ENCODE measurements at regions not wholly inside any gene's neighbourhood (a gene's known extent, or its start where the extent isn't known, plus 50 kb on each side); places are given as distances from the start of the nearest gene placed in this dataset.
"Not testable (repeated sequence)": the region's sequence is repeated elsewhere in the genome, so short reads cannot be mapped to it uniquely, and the experiment has no call there.

GRCh38 chr14:98928418-98928817 is 343.6 kb downstream of the BCL11B start:
- TF ChIP-seq, protein P1, sequence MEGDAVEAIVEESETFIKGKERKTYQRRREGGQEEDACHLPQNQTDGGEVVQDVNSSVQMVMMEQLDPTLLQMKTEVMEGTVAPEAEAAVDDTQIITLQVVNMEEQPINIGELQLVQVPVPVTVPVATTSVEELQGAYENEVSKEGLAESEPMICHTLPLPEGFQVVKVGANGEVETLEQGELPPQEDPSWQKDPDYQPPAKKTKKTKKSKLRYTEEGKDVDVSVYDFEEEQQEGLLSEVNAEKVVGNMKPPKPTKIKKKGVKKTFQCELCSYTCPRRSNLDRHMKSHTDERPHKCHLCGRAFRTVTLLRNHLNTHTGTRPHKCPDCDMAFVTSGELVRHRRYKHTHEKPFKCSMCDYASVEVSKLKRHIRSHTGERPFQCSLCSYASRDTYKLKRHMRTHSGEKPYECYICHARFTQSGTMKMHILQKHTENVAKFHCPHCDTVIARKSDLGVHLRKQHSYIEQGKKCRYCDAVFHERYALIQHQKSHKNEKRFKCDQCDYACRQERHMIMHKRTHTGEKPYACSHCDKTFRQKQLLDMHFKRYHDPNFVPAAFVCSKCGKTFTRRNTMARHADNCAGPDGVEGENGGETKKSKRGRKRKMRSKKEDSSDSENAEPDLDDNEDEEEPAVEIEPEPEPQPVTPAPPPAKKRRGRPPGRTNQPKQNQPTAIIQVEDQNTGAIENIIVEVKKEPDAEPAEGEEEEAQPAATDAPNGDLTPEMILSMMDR (IDR thresholded peaks at IDR 0.05; ENCODE audit: insufficient read depth, low read length, missing control alignments), result no peak
- POLR2A ChIA-PET, result no interaction called here
- CTCF ChIA-PET, result no interaction called here
- no peak for DNase-seq (ENCODE audit: low read depth, low spot score)
- no peak overlapping the region for H3K4me3 ChIP-seq (ENCODE audit: low read depth, low read length)

DNA sequence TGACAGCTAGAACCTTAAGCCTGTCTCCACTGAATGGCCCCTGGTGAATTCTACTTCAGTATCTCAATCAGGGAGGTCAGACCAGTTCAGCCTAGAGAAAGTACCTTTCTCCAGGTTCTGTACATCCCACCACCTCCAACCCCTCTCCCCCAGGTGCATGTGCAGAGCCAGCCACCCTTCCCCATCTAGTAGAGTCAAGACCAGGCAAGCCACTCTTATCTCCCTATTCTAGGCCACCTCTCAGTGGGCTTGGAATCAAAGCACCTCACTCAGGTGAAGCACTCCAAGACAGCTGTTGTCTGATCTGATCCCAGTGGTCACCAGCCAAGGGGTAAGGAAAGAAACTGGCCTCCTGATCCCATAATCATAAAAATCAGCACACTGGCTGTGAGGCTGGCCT is 340.9 kb downstream of the BCL11B start:
- no peak overlapping the region for H3K4me3 ChIP-seq (ENCODE audit: low read depth, low read length)
- TF ChIP-seq, protein P1 (IDR thresholded peaks at IDR 0.05; ENCODE audit: insufficient read depth, low read length, missing control alignments), result no peak
- ChIA-PET POLR2A (no interaction called here), CTCF (no interaction called here)
- no peak for DNase-seq (ENCODE audit: low read depth, low spot score)

DNA sequence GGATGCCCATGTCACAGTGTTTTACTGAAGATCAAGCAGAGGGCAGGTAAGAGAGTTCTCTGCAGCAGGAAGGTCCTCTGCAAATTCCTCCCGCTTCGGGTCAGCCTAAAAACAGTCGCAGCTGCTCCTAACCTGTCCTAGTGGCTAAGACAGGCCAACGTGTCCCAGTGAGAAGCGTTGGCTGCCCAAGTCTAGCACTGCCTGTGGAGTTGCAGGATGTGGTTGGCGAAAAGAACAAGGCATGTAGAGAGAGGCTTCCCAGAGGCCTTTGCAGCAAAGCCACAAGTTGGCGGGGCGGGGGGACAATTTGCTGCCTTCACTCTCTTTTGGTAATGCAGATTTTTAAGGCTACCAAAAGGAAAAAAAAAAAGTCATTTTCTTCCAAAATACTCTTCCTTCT is 340.1 kb downstream of the BCL11B start:
- DNase-seq (ENCODE audit: low read depth, low spot score), result no peak
- POLR2A ChIA-PET, result no interaction called here
- H3K4me3 ChIP-seq (ENCODE audit: low read depth, low read length), result no peak overlapping the region
- TF ChIP-seq, protein P1 (IDR thresholded peaks at IDR 0.05; ENCODE audit: insufficient read depth, low read length, missing control alignments), result no peak
- CTCF ChIA-PET, result no interaction called here

DNA sequence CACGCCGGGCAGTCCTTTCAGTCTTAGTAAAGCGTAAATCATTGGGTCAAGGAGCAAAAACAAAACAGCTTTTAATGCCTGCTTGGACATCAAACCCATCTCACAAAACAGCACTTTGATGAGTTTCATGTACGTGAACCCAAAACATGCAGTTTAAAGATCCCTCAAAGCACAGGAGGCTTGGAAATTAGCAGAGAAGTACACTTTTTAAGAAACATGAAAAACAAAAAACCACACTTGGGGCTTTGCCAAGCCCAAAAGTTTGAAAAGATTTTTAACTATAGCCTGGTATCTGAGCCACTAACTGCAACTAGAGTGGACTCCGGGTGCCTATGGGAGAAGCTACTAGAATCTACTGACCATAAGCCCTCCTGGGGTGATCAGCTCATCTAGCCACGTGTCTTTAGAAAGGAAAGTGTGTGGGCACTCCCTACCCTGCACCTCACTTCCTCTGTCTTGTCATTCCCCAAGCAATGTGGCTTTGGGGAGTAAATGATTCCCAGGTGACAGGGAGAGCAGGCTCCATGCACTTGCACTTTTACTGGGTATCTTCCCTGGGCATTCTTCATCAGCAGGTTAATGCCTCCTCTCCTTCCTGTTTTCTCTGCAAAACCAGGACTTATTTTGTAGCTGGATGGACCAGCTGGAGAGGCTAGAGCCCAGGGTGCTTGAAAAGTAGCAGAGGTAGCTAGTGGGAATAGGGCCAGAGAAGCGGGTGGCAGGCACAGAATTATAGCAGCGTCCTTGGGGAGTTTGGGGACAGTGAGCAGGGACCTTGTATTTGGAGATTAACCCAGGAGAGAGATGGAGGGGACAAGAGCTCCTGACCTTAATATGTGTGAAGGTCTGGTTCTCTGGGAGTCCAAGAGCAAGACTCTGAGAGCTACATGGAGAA is 339.3 kb downstream of the BCL11B start:
- DNase-seq (ENCODE audit: low read depth, low spot score), result no peak
- TF ChIP-seq, protein P1 (IDR thresholded peaks at IDR 0.05; ENCODE audit: insufficient read depth, low read length, missing control alignments), result no peak
- ChIA-PET CTCF (no interaction called here), POLR2A (no interaction called here)
- no peak overlapping the region for H3K4me3 ChIP-seq (ENCODE audit: low read depth, low read length)

GRCh38 chr14:98934569-98934968 is 337.4 kb downstream of the BCL11B start:
- POLR2A ChIA-PET; DNase-seq (ENCODE audit: low read depth, low spot score); H3K4me3 ChIP-seq (ENCODE audit: low read depth, low read length); CTCF ChIA-PET: not testable (repeated sequence)

DNA sequence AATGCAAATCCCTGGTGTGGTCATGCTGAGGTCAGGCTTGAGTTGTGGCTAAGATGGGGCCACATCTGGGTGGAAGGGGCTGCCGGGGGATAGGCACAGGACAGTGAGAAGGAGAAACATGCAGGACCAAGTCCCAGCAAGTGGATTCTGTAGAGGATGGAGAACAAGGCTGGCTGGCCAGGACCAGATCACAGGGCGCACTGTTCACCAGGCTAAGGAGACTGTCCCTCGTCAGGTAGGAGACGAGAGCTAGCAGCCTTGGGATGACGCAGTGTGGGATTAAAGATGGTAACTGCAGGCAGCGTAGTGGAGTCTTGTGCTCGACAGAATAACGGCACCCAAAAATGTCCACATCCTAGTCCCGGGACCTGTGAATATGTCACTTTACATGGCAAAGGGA is 336.1 kb downstream of the BCL11B start:
- TF ChIP-seq, protein P1 (IDR thresholded peaks at IDR 0.05; ENCODE audit: insufficient read depth, low read length, missing control alignments), result no peak
- no peak for DNase-seq (ENCODE audit: low read depth, low spot score)
- no peak overlapping the region for H3K4me3 ChIP-seq (ENCODE audit: low read depth, low read length)
- CTCF ChIA-PET, result no interaction called here
- POLR2A ChIA-PET, result no interaction called here

GRCh38 chr14:98937021-98937420 is 335.0 kb downstream of the BCL11B start:
- TF ChIP-seq, protein P1 (IDR thresholded peaks at IDR 0.05; ENCODE audit: insufficient read depth, low read length, missing control alignments), result no peak
- no peak for DNase-seq (ENCODE audit: low read depth, low spot score)
- H3K4me3 ChIP-seq (ENCODE audit: low read depth, low read length), result no peak overlapping the region
- ChIA-PET CTCF (no interaction called here), POLR2A (no interaction called here)

All from AG04449 (cell line).